ENCODE measurements at regions not wholly inside any gene's neighbourhood (a gene's known extent, or its start where the extent isn't known, plus 50 kb on each side); places are given as distances from the start of the nearest gene placed in this dataset.

DNA sequence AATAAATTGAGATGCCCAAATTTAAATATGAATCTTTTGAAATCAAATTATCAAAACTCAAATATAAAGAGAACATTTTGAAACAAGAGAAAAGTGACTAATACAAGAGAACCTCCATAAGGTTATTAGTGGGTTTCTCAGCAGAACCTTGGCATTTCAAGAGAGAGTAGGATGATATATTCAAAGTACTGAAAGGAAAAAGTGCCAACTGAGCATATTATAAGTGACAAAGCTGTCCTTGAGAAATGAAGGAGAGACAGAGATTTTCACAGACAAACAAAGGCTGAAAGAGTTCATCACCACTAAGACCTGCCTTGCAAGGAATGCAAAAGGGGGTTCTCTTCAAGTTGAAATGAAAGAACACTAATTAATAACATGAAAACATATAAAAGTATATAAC is 366.0 kb downstream of the HINT1 start:
- TF ChIP-seq, protein P1, sequence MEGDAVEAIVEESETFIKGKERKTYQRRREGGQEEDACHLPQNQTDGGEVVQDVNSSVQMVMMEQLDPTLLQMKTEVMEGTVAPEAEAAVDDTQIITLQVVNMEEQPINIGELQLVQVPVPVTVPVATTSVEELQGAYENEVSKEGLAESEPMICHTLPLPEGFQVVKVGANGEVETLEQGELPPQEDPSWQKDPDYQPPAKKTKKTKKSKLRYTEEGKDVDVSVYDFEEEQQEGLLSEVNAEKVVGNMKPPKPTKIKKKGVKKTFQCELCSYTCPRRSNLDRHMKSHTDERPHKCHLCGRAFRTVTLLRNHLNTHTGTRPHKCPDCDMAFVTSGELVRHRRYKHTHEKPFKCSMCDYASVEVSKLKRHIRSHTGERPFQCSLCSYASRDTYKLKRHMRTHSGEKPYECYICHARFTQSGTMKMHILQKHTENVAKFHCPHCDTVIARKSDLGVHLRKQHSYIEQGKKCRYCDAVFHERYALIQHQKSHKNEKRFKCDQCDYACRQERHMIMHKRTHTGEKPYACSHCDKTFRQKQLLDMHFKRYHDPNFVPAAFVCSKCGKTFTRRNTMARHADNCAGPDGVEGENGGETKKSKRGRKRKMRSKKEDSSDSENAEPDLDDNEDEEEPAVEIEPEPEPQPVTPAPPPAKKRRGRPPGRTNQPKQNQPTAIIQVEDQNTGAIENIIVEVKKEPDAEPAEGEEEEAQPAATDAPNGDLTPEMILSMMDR (IDR thresholded peaks at IDR 0.05), result no peak
- TF ChIP-seq EZH2 (IDR thresholded peaks at IDR 0.05), result no peak
- no peak for TF ChIP-seq EZH2phosphoT487 (IDR thresholded peaks at IDR 0.05)

Measured in neural progenitor cell (in vitro differentiated cells).